A673 (cell line): ENCODE measurements at regions not wholly inside any gene's neighbourhood (a gene's known extent, or its start where the extent isn't known, plus 50 kb on each side); places are given as distances from the start of the nearest gene placed in this dataset.

Source experiments
- CTCF ChIP-seq: fragments of 300-800, 200-600 bp; sonication (generic); conservative IDR thresholded peaks from 2 replicates; pipeline ENCODE4 v1.5.1; 2017; ENCODE audit warnings: low read depth, mild to moderate bottlenecking, antibody characterized with exemption, low read length, moderate library complexity, mixed read lengths
- EZH2 ChIP-seq: fragments of 200-600 bp; sonication (generic); IDR thresholded peaks from 2 replicates; pipeline ENCODE4 v1.6.1; 2017; ENCODE audit warnings: borderline replicate concordance, low read depth, mild to moderate bottlenecking, mixed read lengths, antibody characterized with exemption, low read length; ENCODE audit not compliant: poor library complexity, severe bottlenecking

DNA sequence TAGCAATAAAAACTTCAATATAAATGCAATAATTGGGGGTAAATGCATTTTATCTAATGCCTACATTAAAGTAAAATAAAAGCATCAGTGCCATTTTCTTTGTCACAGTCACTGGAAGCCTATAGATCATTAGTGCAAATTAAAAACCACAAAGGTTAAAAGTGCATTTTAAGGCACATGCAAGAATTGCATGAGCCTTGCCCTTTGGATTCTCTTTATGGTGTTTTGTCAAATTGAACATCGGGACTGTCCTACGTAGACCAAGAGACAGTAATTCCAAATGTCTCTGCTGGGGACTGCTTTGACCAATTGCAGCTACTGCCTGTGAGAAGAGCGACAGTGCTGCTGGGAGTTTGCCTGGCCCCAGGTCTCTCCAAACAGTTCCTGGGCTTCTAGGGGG lies 130.3 kb upstream of the SATB2 start:
- no peak for TF ChIP-seq CTCF
- TF ChIP-seq EZH2: no peak
